DND-41 (cell line): ENCODE measurements at regions not wholly inside any gene's neighbourhood (a gene's known extent, or its start where the extent isn't known, plus 50 kb on each side); places are given as distances from the start of the nearest gene placed in this dataset.

Experiments used
- EZH2 ChIP-seq: IDR thresholded peaks from 3 replicates; pipeline ENCODE4 v1.6.1; 2012; ENCODE audit warnings: borderline replicate concordance, low read depth, mild to moderate bottlenecking, moderate library complexity, low read length, inconsistent platforms; ENCODE audit not compliant: severe bottlenecking
- TF ChIP-seq, protein P1 (sequence below): IDR thresholded peaks from 2 replicates; pipeline ENCODE4 v1.5.1; 2012; ENCODE audit warnings: borderline replicate concordance, low read length, moderate library complexity, mild to moderate bottlenecking; ENCODE audit not compliant: poor library complexity, severe bottlenecking; ENCODE audit errors: extremely low read depth

- TF ChIP-seq, protein P1, sequence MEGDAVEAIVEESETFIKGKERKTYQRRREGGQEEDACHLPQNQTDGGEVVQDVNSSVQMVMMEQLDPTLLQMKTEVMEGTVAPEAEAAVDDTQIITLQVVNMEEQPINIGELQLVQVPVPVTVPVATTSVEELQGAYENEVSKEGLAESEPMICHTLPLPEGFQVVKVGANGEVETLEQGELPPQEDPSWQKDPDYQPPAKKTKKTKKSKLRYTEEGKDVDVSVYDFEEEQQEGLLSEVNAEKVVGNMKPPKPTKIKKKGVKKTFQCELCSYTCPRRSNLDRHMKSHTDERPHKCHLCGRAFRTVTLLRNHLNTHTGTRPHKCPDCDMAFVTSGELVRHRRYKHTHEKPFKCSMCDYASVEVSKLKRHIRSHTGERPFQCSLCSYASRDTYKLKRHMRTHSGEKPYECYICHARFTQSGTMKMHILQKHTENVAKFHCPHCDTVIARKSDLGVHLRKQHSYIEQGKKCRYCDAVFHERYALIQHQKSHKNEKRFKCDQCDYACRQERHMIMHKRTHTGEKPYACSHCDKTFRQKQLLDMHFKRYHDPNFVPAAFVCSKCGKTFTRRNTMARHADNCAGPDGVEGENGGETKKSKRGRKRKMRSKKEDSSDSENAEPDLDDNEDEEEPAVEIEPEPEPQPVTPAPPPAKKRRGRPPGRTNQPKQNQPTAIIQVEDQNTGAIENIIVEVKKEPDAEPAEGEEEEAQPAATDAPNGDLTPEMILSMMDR, result no peak
- no peak for TF ChIP-seq EZH2
These were observed 528.8 kb upstream of the GRAMD2B start for GRCh38 chr5:125894383-125894782.
